Osteocyte (in vitro differentiated cells): ENCODE measurements at regions not wholly inside any gene's neighbourhood (a gene's known extent, or its start where the extent isn't known, plus 50 kb on each side); places are given as distances from the start of the nearest gene placed in this dataset.

ENCODE experiments used
- DNase-seq: peaks from one replicate; pipeline ENCODE4 v3.0.0; 2021; ENCODE audit warnings: mixed read lengths; ENCODE audit not compliant: unreplicated experiment; ENCODE audit errors: extremely low spot score
- H3K27ac Mint-ChIP-seq: one replicate; pipeline ENCODE4 v1.8.0; 2021; ENCODE audit warnings: mild to moderate bottlenecking, mixed read lengths; ENCODE audit not compliant: unreplicated experiment
- H3K27me3 Mint-ChIP-seq: one replicate; pipeline ENCODE4 v1.8.0; 2021; ENCODE audit warnings: mixed read lengths; ENCODE audit not compliant: unreplicated experiment
- H3K36me3 Mint-ChIP-seq: one replicate; pipeline ENCODE4 v1.8.0; 2021; ENCODE audit warnings: mixed read lengths; ENCODE audit not compliant: unreplicated experiment
- H3K4me1 Mint-ChIP-seq: one replicate; pipeline ENCODE4 v1.8.0; 2021; ENCODE audit warnings: mixed read lengths; ENCODE audit not compliant: unreplicated experiment
- H3K4me3 Mint-ChIP-seq: one replicate; pipeline ENCODE4 v1.8.0; 2021; ENCODE audit warnings: mild to moderate bottlenecking, moderate library complexity, mixed read lengths; ENCODE audit not compliant: unreplicated experiment
- H3K9me3 Mint-ChIP-seq: one replicate; pipeline ENCODE4 v1.8.0; 2021; ENCODE audit warnings: mixed read lengths; ENCODE audit not compliant: unreplicated experiment
- CTCF ChIP-seq: fragments of 200-600 bp; sonication (generic); IDR thresholded peaks from 2 replicates; pipeline ENCODE4 v1.5.0; 2021; ENCODE audit warnings: antibody characterized with exemption, mild to moderate bottlenecking, moderate library complexity

DNA sequence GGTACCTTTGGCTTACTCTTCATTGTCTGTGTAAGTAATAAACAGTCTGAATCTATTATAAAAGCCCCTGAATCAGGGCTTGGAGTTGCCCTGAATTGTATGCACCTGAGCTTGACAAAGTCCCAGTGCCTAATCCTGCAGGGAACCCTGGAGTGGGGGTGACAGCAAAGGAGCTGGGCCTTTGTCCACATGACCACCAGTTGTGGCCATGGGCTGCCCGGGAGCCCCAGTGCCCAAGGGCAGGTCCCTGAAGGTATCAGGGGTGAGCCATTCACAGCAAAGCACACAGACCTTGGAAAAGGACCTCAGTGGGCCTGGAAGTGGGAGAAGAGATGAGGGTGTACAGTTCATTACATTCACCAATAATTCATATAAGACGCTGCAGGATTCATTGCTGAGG lies 94.2 kb downstream of the BANF2 start:
- no peak for TF ChIP-seq CTCF
- Mint-ChIP-seq H3K4me3 (no peak overlapping the region), H3K27me3 (no peaks in the 10 kb centered on the region), H3K27ac (no peak overlapping the region), H3K36me3 (no peaks in the 10 kb centered on the region), H3K4me1 (peaks cover 16% of the 10 kb centered on the region), H3K9me3 (peaks cover 3% of the 10 kb centered on the region)
- DNase-seq = no peak

DNA sequence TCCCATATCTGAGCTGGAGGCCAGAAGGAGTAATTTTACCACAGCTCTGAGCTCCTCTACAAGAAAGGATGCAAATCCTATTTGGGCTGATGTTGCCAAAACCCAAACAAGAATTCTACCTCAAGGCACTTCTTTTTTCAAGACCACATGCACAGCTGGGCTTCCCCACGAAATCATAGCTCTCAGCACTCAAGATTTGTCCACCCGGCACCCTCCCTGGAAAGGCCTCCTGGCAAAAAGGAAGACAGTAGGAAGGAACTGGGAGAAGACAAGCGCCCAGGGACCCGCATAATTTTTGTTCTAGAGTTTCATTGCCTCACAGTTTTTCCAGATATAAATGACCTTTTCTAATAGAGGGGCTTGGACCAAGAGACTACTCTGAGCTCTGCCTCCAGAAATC lies 90.5 kb downstream of the BANF2 start:
- no peak for TF ChIP-seq CTCF
- Mint-ChIP-seq H3K27me3 (no peaks in the 10 kb centered on the region), H3K4me3 (no peak overlapping the region), H3K36me3 (no peaks in the 10 kb centered on the region), H3K9me3 (peaks cover 3% of the 10 kb centered on the region), H3K4me1 (peaks cover 37% of the 10 kb centered on the region), H3K27ac (no peak overlapping the region)
- no peak for DNase-seq

GRCh38 chr20:17787816-17788215 lies 88.0 kb downstream of the BANF2 start:
- H3K27ac Mint-ChIP-seq = no peak overlapping the region
- H3K9me3 Mint-ChIP-seq = no peaks in the 10 kb centered on the region
- no peak for TF ChIP-seq CTCF
- no peak for DNase-seq
- H3K4me3 Mint-ChIP-seq = no peak overlapping the region
- H3K27me3 Mint-ChIP-seq = no peaks in the 10 kb centered on the region
- H3K4me1 Mint-ChIP-seq = peaks cover 36% of the 10 kb centered on the region
- no peaks in the 10 kb centered on the region for H3K36me3 Mint-ChIP-seq

DNA sequence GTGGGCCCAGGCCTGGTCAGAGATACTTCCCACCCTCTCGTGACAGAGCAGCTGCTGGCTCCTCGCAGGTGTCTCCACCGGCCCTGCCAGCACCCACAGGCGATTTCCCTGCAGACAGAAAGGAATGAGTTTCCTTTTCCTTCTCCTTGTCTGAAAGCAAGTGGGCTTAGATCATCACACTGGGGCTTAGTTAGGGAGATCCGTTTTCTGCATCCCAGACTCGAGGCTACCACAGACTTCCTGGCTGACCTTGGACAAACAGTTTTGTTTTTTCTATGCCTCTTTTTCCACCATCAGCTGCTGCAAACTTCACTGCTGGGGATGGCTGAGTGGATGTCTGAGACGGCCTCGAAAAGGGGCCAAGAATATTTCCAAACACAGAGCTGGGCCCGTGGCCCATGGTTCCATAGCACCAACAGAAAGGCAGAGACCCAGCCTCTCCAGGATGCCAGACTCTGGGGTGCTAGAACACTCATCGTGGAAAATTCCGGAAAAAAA lies 86.5 kb downstream of the BANF2 start:
- peak overlapping the region; percentile 90 for H3K27ac Mint-ChIP-seq
- TF ChIP-seq CTCF = no peak
- H3K27me3 Mint-ChIP-seq = no peaks in the 10 kb centered on the region
- H3K4me3 Mint-ChIP-seq = peak overlapping the region; percentile 22
- H3K9me3 Mint-ChIP-seq = no peaks in the 10 kb centered on the region
- no peak for DNase-seq
- H3K36me3 Mint-ChIP-seq = no peaks in the 10 kb centered on the region
- H3K4me1 Mint-ChIP-seq = peaks cover 36% of the 10 kb centered on the region
